Esophagus mucosa (tissue), 1 donor: ENCODE measurements at regions not wholly inside any gene's neighbourhood (a gene's known extent, or its start where the extent isn't known, plus 50 kb on each side); places are given as distances from the start of the nearest gene placed in this dataset.

Experiments
- ATAC-seq: fragments of 200-7000 bp; cut with Tn5 transposase; one replicate; pipeline ENCODE4 v1.9.1; 2020
- donor health status: DM: yes; HTN: yes; CAD: no.

DNA sequence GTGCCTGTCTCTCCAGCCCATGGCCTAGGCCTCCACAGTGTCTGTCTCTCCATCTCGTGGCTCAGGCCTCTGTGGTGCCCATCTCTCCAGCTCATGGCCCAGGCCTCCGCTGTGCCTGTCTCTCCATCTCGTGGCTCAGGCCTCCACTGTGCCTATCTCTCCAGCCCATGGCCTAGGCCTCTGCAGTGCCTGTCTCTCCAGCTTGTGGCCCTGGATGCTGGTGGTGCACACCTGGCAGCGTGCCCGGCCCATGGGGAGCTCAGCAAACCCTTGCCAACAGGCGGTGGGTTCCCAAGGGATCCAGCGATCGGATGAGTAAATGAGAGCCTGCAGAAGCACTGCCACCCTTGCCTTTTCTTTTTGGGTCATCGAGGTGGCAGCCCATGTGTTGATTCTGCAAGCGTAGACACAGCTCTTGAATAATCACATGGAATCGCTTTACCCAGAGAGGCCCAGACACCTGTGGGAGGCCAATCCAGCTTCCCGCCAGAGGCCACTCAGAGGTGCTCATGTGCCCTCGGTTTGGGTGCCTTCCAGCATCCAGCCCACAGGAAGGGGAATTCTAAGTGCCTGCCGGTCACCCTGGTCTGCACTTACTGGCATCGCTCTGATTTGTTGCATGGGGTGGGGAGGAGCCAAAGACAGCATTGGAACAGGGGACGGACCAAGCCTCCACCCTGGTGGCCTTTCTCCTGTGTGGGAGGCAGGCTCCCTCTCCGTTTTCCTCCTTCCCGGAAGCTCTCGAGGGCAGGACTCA lies 101.8 kb upstream of the HDAC4 start:
- no peak for ATAC-seq

DNA sequence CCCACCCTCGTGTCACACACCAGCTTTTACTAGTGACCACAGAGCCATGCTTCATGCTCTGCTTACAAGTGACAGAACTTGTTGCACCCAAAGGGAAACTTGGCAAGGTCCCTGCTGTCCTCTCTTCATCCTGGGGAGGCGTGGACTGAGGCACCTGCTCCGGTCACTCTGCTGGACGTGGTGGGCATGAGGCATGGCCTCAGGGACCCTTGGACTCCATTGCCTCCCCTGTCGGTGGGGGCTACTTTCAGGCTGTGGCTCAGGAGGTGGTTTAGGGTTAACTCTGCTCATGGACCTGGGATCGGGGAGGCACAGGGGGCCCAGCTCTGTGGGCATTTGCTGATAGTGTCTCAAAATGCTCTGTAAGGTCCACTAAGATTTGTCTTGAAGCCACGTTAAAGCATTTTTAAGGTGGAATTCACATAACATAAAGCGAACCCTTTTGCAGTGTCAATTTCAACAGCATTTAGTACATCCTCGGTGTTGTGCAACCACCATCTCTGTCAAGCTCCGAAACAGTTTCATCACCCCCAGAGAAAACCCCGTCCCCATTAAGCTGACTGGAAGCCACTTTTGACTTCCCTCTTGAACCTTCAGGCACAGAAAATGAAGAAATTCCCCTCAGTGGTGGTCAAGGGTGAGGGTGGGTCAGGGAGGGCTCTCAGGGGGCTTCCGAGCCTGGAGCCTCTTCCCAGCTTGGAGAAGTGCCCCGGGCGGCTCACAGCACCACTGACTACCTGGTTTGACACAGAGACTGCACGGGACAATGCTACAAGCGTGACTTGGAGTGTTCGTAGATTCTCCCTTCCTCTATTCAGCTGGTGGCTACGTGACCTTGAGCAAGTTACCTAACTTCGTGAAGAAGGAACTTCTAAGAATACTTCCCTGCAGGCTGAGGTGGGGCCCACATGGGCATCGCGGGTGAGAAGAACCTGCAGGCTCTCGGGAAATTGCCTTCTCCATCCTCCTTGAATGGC lies 100.0 kb upstream of the HDAC4 start:
- ATAC-seq = no peak

DNA sequence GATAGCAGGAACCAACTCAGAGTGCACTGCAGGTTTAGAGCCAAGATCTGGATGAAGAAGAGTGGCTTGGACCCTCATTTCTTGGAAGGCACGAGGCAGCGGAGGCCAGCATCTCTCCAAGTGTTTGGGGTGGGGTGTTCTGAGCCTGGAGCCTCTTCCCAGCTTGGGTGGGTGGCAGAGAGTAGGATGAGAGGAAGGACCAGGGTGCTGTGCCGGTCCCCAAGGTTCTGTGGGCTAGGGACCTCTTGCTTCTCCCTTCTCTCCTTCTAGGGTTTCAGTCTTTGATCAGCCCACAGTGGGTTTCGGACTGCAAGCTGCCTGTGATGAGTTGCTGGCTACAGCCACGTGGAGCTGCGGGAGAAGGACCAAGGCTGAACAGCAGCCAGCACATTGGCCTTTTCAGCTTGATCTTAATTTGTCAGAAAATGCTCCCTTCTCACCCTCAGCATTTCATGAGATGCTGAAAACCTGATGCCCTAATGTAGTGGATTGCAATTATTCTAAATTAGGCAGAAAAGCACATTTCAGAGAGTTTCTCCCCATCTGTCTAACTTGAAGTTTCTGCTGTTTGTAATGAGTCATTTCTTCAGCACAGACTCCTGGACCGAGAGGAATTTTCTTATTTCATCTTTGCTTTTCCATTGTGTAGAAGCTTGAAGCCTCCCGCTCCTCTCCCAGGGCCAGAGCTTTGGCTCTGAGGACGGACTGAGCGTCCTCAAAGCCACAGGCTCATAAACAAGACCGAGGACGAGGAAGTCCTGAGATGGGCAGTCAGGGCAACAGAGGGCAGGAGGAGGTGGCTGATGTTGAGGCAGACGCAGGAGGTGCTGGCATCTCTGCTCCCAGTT lies 99.1 kb upstream of the HDAC4 start:
- no peak for ATAC-seq

DNA sequence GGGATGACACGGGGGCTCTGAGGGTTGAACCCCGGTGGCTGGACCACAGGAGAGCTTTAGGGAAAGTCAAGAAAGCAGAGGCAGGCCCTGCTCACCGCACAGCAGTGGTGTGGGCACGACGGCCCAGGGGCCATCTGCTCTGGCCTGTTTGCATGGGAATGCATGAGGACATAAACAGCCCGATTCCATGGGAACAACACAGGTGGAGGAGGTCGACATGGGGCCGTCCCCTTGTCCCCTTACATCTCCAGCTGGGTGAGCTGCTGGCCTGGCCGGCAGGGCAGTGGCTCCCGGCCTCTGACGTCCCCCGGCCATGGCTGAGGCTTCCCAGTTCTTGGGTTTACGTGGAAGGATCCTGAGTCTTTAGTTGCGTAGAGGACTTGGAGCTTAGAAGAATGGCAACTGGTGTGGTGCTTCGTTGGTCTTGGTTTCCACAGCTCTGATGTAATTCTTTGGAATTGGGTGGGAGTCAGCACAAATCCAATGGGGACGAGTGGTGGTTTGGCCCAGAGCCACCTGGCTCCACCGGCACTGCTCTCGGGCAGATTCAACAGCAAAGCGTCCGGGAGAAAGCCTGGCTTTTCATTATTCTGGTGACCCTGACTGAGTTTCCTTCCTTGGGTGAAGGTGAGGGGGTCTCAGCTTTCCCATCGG lies 98.3 kb upstream of the HDAC4 start:
- ATAC-seq = no peak

DNA sequence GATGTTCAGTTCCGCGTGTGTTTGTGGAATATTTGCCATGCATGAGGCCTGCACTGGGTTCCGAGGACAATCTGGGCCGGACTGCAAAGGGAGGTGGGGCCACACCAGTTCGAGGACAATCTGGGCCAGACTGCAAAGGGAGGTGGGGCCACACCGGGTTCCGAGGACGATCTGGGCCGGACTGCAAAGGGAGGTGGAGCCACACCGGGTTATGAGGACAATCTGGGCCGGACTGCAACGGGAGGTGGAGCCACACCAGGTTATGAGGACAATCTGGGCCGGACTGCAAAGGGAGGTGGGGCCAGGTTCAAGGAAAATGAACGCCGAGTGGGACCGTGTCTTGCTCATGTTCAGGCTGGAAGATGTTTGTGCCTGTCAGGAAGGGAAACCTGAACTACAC lies 97.8 kb upstream of the HDAC4 start:
- no peak for ATAC-seq

DNA sequence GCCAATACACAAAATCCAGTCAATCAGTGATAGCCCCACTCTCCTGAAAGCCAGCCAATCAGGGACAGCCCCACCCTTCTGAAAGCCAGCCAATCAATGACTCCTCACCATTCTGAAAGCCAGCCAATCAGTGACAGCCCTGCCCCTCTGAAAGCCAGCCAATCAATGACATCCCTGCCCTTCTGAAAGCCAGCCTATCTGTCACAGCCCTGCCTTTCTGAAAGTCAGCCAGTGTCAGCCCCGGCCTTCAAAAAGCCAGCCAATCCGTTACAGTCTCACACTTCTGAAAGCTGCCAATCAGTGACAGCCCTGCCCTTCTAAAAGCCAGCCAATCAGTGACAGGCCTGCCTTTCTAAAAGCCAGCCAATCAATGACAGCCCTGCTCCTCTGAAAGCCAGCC lies 95.9 kb upstream of the HDAC4 start:
- no peak for ATAC-seq

DNA sequence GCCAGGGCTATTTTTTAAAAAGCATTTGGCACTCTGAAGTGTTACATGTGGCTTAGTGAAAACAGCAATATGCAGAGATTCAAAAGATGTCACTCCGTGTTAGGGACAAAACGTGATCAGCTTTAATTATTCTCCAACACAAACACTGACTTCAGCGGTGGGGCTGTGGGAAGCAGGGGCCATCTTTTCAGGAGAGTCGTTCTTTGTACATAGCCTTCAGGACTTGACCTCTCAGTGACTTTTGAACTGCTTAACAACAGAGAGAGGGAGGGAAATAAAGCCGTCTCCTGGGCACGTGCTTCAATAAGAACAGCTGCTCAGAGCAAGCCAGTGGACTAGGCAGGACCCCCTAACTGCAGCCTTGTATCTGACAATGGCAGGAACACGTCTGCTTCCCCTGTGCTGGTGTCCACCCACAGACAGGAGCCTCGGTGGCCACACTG lies 95.0 kb upstream of the HDAC4 start:
- ATAC-seq = no peak

DNA sequence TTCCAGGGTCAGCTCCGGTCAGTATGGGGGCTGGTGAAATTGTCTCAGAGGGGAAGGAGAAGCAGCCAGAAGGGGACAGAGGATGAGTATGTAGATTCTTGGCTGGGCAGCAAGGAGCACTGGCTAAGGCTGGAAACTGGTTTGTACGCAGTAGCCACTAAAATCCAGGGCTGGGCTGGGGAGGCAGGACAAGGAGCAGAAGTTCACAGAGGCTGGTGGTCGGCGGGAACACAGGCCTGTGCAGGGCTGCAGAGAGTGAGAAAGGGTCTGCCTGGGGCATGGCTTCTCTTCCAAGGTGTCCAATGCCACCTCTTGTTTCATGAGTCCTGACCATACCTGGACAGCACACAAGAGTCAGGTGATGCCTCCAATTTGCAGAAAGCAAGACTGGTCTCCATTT lies 94.4 kb upstream of the HDAC4 start:
- no peak for ATAC-seq

DNA sequence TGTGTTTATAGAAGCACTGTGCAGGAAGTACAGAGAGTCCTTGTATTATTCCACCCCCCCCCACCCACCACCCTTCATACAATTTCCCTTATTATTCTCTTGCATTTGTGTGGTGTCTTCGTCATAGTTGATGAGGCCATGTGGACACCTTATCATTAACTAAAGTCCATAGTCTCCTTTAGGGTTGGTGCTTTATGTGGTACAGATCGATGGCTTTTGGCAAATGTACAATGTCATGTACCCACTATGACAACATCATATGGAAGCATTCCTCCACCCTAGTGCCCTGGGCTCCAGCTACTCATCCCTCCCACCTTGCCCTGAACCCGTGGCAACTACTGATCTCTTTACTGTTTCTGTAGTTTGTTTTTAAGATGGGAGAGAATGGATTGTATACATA lies 93.8 kb upstream of the HDAC4 start:
- ATAC-seq = no peak

DNA sequence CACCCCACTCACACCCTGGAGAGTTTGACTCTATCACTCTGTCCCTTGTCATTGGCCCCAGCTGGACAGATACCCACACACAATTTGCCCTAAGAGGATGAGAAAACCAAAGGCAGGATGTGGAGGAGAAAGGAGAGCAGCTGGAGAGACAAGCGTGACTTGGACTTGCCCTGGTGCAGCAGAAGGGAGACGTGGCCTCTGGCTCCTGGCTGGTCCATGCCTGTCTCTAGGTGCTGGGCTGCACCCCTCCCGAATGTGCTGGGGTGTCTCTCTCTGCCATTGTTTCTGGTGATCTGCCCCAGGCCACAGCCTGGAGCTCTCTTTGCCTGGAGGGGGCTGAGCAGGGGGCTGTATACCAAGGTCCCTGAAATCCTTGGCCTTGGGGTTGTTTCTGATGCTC lies 88.7 kb upstream of the HDAC4 start:
- no peak for ATAC-seq

DNA sequence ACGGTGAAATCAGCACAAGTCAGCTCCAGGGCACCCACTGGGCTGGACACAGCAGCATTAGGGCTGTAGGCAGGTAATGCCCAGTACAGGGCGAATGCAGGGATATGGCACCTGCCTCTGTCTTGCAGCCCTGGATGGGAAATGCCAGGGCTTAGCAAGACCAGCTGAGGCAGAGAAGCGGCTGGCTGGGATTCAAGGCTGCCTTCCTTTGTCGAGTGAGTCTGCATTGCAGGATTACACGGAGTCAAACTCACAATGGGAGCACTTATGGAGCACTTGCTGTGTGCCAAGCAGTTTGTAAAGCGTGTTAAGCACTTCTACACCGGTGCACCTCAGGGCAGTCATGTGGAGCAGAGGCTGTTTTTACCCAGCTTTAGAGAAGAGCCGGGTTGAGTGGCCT lies 87.3 kb upstream of the HDAC4 start:
- peak; percentile 30 for ATAC-seq

DNA sequence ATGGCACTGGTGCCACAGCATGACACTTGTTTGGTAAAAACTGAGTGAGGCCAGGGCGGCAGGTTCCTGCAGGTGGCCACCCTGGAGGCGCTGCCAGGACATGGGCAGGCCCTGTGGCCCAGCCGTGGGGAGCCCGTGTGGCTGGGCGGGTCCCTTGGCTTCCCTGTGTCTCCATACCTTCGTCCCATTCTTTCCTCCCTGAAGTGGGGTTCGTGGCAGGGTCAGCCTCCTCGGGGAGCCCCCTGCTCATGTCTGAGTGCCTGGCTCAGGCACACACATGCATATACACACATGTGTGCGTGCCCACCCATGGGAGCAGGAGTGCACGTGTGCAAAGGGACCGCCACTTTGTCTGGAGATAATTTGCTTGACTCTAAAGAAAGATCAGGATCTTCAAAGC lies 86.5 kb upstream of the HDAC4 start:
- ATAC-seq = no peak

DNA sequence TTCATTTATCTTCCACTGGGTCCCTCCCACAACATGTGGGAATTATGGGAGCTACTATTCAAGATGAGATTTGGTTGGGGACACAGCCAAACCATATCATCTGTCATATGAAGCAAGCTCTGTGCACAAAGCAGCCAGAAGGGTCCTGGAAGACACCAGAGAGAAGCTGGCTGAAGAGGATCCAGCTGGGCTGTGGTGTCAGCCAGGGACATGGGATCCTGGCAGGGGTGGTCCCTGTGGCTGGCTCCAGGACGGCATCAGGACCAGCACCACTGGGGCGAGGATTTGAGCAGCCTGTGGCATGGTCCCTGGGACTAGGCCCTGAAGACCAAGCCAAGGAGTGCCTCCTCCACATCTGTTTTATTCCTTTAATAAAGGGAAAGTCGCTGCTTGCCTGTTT lies 84.8 kb upstream of the HDAC4 start:
- no peak for ATAC-seq

DNA sequence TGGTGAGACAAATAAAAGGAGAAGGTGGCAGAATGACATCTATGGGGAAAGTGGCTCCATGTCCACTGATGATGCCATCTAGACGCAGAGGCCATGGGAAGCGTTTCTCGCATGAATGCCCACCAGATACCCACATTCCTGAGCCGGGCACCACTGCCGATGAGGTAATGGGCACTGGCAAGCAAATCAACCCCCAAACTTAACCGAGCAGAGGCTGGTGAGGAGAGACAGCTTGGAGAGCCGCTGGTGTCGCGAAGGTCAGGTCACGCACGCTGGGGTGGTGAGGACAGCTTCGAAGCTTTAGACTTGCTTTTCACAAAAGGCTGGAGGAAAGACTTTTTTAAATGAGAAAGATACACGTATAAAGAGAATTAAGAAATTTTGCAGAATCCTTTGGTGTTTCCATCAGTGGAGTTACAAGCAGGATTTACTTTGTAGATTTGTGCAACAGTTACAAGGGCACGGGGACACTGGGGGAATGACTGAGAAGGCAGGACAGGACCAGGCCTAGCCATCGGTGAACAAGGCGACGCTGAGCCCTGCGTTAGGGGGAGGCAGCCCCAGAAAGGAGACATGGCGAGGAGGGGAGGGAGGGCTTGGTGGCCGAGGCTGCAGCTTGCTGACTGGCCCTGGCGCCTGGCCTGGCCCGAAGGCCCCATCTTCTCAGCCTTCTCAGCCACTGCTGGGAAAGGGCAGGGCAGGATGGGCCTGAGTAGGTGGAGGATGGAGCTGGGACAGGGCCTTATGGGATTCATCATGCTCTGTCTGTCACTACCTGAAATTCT lies 83.9 kb upstream of the HDAC4 start:
- no peak for ATAC-seq

DNA sequence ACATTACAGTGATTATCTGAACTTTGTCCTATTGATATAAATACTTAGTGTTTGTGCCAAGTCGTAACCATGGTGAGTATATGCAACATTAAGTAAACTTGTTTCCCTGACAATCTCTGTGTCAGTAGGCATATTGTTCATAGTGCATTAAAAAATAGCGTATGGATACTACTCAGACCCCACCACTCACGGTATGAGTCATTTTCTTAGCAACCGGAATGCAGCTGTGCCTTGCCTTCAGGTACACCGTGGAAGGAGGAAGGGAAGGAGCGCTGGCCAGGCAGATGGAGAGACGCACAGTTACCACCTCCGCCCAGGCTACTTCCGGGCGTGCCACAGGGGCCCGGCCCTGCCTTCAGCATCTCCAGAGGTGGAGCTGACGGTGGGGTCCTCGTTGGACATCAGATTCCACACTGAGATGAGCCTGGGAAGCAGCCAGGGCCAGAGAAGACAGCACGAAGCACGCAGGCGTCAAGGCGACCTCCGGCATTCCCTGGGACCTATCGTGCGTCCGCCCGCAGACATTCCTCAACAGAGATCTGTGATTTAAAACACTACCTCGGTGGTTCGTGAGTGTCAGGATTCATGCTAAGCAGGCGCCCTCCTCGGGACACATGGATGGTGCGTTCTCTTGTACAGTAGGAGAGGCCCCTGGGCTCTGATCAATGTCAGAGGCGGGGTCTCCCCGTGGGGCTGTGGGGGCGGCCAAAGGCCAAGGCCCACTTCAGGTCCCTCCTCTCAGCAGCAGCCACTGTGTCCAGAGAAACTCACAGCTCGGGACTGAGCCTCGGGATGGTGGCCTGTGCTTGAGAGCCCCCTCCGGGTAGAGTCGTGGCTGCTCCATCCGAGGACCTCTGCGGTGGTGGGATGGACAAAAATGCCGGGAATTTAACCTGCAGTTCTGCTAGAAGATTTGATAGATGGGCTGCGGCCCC lies 82.2 kb upstream of the HDAC4 start:
- ATAC-seq = no peak

DNA sequence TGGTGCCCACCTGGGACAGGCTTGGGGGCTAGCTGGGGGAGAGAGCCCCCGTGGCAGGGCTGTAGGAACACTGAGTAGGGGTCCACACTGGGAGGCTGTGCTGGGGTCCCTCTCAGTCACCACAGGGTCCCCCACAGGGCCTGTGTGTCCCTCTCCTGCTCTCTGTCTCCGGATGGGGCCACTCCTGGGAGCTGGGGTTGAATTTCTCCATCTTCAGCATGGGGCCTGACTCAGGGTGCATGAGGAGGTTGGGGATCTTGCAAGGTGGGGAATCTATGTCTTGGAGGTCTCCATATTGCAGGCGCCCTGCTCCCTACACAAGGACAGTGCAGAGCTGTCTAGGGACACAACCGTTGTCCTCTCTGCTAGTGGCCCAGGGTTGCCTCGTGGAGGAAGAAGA lies 78.7 kb upstream of the HDAC4 start:
- ATAC-seq = no peak

DNA sequence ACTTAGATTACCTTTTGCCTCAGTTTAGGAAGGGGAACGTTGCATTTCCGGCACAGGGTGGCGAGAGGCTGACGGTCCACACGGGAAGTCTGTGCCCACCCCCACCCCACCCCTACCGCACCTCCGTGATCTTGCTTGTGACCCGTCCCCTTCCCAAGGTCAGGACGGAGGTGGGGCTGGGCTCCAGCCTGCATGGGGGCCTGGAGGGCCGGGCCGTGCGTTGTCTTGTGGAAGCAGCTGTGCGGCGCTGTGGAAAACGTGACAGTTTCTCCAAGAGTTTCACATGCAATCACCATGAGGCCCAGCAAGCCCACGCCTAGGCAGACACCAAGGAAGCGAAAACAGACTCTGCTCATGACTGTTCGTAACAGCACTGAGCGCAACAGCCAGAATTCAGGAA lies 76.8 kb upstream of the HDAC4 start:
- no peak for ATAC-seq

DNA sequence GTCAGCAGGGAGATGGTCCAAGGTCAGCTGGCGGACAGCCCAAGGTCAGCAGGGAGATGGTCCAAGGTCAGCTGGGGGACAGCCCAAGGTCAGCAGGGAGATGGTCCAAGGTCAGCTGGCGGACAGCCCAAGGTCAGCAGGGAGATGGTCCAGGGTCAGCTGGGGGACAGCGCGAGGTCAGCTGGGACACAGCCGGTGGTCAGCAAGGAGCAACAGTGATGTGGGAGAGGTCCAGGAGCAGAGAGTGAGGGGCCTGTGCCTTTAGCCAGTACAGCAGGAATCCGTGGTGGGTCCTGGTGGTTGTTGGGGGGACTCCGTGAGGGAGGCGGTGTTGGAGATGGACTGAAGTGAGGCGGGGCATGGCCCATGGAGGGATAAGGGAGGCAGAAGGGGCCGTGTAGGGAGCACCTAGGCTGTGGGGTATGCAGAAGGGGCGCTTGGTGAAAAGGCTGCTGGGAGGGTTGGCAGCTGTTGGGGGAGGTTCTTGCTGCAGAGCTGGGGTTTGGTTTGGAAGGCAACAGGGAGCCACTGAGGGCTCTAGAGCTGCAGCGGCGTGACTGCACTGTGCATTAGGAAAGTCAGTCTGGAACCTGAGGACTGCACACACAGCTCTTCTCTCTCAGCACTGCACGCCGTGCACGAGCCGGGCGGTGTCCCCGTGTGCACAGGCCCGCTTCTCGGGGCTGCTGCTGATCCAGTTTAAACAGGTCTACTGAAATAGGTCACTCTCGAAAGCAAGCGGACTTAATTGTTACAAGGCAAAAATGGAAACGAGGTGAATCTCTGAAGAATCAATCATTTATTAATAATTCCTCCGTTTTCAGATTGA lies 76.2 kb upstream of the HDAC4 start:
- ATAC-seq = no peak

DNA sequence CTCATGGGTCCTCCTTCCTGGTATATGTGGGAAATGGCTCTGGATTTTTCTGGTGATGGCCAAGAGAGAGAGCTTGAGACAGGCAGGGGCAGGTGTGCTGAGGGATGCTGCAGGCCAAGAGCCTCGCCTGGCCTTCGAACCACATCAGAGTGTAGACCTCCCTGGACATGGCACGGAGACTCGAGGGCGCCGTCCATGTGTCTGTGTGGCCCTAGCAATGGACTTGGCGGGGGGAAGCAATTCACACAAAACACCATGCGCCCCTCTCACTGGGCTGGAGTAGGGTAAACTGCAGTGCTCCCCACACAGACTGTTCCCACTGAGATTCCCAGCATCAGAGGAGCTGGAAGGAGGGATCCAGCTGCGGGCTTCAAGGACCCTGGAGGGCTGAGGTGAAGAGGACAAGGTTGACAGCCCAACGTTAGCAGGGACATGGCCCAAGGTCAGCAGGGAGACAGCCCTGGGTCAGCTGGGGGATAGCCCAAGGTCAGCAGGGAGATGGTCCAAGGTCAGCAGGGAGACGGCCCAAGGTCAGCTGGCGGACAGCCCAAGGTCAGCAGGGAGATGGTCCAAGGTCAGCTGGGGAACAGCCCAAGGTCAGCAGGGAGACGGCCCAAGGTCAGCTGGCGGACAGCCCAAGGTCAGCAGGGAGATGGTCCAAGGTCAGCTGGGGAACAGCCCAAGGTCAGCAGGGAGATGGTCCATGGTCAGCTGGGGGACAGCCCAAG lies 75.4 kb upstream of the HDAC4 start:
- ATAC-seq = no peak
